GM23338 (cell line): ENCODE measurements at regions not wholly inside any gene's neighbourhood (a gene's known extent, or its start where the extent isn't known, plus 50 kb on each side); places are given as distances from the start of the nearest gene placed in this dataset.
"Not testable (repeated sequence)": the region's sequence is repeated elsewhere in the genome, so short reads cannot be mapped to it uniquely, and the experiment has no call there.

Experiments used
- EZH2 ChIP-seq: fragments of 200-600 bp; sonication (generic); IDR thresholded peaks from one replicate; pipeline ENCODE4 v1.8.0; 2017; ENCODE audit warnings: antibody characterized with exemption, mild to moderate bottlenecking, low read depth; ENCODE audit not compliant: unreplicated experiment
- REST ChIP-seq: IDR thresholded peaks from one replicate; pipeline ENCODE4 v1.6.1; 2018; ENCODE audit warnings: antibody characterized with exemption; ENCODE audit not compliant: unreplicated experiment
- ZNF331 ChIP-seq: fragments of 250-450 bp; sonication (Bioruptor Pico); IDR thresholded peaks from 2 replicates; pipeline ENCODE4 v1.5.0; 2020; ENCODE audit warnings: low read depth, mild to moderate bottlenecking, moderate library complexity
- TF ChIP-seq, protein P1 (sequence below), 2 experiments: fragments of 200-600 bp in 1 of 2; sonication (generic) in 1 of 2; conservative IDR thresholded peaks; 2 replicates each; pipeline versions ENCODE4 v1.5.1 to v1.6.1; 2016 to 2017; ENCODE audit warnings: antibody characterized with exemption in 2 of 2, low read depth in 2 of 2, mild to moderate bottlenecking in 2 of 2, moderate library complexity in 1 of 2

GRCh38 chr1:166416831-166417230 is 250.0 kb upstream of the FAM78B start:
- TF ChIP-seq, protein P1, sequence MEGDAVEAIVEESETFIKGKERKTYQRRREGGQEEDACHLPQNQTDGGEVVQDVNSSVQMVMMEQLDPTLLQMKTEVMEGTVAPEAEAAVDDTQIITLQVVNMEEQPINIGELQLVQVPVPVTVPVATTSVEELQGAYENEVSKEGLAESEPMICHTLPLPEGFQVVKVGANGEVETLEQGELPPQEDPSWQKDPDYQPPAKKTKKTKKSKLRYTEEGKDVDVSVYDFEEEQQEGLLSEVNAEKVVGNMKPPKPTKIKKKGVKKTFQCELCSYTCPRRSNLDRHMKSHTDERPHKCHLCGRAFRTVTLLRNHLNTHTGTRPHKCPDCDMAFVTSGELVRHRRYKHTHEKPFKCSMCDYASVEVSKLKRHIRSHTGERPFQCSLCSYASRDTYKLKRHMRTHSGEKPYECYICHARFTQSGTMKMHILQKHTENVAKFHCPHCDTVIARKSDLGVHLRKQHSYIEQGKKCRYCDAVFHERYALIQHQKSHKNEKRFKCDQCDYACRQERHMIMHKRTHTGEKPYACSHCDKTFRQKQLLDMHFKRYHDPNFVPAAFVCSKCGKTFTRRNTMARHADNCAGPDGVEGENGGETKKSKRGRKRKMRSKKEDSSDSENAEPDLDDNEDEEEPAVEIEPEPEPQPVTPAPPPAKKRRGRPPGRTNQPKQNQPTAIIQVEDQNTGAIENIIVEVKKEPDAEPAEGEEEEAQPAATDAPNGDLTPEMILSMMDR (conservative IDR thresholded peaks at IDR 0.05; ENCODE audit: low read depth in 2 of 2): not testable (repeated sequence)
- TF ChIP-seq EZH2; REST; ZNF331 (CRISPR knock-in tag): not testable (repeated sequence)
